M059J (cell line): ENCODE measurements at regions not wholly inside any gene's neighbourhood (a gene's known extent, or its start where the extent isn't known, plus 50 kb on each side); places are given as distances from the start of the nearest gene placed in this dataset.

Experiments
- DNase-seq: peaks from one replicate; pipeline ENCODE4 v3.0.0-alpha.2; 2012; ENCODE audit warnings: low read depth

DNA sequence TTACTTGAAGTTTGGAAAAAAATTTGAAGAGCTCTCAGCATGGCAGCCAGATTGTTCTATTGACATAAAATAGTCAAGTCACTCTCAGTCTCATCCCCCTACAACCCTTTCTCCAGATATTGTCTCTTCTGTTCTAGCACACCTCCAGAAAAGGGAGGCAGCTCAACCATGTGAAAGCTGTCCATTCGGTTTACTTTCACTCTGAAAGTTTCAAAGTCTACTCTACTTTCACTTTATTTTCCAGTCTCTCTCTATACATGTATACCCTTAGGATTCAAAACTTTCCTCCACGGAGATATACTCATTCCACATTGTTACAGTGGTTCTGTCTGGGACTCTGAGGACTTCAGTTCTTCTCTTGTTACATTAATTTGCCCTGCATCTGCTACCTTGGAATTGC is 111.0 kb upstream of the STAC start:
- DNase-seq, result no peak

DNA sequence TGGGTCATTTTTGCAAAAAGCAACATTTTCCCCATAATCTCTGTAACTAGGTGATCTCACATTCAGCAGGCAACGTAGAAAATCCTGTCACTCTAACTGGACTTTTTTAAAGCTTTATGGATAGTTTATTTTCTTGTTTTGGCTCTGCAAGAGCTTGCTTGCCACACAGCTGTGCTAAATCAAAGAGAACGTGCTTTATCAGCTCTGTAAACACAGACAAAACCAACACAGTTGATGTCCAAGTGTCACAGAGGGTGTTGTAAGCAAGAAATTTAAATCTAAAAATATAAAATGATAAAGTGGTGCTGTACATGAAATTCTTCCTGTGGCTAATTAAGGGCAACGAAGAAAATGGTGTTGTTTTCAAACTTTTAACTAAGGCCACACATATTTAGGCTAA is 97.5 kb upstream of the STAC start:
- no peak for DNase-seq

DNA sequence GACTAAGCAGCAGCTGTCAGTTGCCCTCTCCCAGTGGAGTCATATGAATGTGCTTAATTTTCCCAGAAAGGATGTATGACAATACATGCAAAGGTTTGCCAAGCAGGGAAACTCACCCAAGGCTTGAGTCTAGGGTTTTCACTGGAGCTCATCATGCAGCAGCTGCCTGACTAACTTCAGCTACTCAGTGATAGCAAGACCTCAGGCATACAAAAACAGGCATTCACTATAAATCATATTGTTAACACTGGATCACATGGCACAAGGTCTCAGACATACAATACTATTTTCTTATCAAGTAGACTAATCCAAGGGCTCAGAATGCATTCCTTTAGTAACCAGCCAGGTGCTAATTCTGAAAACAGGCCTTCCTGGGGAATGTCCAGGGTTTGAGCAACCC is 85.0 kb upstream of the STAC start:
- peak; percentile 4 for DNase-seq

DNA sequence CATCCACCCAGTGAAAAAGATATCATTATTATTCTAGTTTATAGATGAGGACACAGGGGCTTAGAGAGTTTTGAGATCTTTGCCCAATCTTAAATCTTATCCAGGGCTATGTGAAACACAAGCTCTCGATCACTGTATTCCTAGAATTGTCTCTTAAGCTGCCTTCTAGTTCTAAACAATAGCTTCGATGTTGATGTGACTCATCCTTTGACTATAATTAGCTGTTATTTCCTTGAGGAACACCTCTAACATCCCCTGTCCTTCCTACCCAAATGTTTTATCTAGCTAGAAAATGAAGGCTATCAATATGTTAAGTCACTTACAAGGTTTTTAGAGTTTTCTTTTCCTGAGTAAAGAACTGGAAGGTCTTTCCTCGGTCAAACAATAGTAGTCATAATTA is 83.1 kb upstream of the STAC start:
- DNase-seq, result peak; percentile 9

DNA sequence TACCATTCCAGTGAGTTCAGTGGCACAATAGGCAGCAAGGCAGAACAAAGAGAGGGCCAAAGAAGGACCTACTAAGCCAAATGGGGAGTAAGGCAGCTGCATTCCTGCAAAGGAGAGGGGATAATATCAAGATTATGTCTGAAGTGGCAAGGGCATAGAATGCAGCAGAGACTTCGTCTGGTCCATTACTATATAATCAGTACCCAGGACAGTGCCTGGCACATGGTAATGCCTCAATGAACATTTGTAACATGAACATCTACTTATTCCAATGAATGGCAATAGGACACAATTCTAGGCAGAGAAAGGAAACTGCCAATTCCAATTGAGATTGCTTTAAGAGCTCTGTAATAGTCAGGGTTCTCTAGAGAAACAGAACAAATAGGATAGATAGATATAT is 82.1 kb upstream of the STAC start:
- DNase-seq, result no peak

DNA sequence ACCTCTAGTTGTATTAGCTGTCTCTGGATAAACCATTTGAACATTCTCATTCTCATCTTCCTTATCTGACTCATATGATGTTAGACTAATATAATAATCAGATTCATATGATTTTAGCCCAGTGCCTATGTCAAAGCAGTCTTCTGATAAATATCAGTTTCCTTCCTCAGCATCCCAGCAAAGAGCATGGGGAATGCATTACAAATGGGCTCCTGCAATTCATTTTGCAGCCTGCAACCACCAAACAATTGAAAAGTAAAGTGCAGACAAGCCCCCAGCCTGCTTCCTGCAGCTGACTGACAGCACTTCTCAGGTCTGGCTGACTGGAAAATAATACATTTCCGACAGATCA is 78.2 kb upstream of the STAC start:
- no peak for DNase-seq

DNA sequence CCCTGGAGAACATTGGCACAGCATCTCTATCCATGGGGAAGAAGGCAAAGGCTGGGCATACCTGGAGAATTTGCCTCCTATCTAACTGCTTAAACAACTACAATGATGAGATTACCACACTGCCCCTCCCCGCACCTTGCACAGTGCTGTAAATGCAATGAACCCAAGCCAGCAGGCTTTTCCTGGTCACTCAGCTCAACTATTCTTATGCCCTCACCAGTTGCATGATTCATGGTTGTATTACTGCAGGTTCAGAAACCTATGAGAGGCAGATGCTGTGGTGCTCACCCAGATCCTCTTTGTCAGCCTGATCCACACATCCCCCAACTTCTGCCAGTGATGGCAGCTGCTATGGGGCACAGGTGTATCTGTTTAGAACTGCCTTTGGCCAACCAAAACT is 77.7 kb upstream of the STAC start:
- no peak for DNase-seq

DNA sequence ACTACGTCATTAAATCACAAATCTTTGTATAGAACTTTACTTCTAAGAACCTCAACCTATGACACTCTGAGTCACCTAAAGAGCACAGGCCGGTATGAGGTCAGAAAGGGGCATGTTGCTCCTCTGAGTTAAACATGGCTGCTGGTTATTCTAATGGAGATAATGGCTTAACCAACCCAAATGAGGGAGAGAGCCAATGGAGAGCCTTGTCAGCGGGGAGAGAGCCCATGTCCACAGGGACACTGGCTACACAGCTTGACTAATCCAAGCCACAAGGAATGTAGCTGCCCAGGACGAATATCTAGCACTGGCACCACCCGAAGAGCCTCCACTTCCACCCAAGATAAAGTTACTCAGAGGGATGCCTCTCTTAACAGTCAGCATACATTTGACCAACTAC is 77.0 kb upstream of the STAC start:
- peak; percentile 23 for DNase-seq

DNA sequence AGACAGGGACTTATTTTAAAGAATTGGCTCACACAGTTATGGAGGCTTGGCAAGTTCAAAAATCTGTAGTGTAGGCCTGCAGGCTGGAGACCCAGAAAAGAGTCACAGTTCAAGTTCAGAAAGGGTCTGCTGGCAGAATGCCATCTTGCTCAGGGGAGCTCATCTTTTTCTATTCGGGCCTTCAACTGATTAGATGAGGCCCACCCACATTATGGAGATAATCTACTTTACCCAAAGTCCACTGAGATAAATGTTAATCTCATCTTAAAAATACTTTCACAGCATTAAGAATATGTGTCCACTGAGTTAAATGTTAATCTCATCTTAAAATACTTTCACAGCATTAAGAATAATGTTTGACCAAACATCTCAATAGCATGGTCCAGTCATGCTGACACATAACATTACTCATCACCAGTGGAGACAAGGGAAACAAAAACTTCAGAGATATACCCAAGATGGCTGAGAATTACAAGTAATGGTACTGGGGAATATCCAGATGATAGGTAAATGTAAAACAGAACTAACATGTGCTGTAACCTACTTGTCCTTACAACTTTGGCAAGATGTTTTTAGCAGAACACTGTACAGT is 74.3 kb upstream of the STAC start:
- peak; percentile 60 for DNase-seq

DNA sequence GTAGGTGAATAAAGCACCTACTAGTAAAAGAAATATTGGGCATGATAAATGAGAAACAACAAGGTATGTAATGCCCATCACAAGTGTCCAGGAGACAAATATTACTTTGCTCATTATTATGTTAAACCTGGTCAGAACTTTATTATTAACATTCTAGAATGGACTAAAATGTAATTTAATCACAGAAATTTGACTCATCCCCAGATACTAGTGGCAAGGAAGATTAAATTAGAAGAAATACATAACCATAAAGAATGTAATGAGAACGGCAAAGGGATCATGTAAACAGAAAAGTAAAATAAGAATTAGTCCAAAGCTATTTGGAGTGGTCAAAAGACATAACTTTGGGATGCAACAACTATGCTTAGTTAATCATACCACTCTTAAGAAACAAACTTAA is 71.2 kb upstream of the STAC start:
- DNase-seq, result no peak

DNA sequence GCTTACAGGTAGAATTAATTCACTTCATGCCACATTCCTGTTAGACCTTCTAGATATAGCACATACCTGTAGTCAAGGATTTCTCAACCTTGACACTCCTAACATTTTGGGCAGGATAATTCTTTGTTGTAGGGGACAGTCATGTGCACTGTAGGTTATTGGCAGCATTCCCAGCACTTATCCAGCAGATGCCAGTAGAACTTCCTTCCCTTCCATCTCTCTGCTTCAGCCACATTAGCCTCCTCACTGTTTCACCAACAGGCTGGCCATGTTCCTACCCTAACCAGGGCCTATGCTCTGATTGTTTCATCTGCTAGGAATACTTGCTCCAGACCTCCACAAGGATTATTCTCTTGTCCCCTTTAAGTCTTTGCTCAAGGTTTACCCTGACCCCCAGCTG is 68.0 kb upstream of the STAC start:
- peak; percentile 39 for DNase-seq

DNA sequence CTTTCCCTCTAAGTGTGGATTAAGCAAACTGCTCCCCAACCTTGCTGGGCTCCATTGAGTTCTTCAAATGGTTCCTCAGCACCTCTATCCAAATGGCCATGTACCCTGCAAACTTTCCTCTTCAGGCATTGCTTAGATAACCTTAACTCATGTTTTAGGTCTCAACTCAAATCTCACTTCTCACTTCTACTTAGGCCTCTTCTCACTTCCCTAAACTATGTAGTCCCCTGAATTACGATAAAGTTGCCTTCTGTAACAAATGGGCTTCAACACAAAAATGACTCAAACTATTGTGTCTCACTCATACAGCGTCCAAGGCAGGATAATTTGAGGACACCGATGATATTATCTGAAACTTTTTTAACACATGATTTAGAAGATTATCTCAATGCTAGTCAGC is 62.4 kb upstream of the STAC start:
- no peak for DNase-seq

DNA sequence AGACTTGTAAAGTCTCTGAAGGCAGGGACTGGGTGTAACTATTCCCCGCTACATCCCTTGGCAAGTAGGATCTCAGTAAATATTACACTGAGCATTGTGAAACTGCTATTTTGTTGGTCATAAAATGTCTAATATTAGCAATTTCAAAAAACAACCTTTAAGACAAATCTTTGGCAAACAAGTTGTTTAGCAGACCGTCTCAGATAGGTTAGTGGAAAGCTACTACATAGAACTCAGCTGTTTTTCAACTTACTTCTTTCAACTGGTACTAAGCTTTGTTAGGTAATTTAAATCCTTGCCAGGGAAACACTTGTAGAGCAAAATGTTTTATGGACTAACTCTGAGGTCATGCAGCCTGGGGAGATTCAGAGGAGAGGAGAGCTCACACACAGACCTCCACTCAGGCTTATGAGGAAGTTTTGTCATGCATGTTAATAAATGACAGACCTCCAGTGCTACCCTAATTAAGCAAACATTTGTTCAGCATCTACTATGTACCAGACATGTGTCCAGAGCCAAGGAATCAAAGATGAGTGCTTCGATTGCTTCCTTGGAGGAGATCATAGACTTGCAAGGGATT is 61.6 kb upstream of the STAC start:
- no peak for DNase-seq

DNA sequence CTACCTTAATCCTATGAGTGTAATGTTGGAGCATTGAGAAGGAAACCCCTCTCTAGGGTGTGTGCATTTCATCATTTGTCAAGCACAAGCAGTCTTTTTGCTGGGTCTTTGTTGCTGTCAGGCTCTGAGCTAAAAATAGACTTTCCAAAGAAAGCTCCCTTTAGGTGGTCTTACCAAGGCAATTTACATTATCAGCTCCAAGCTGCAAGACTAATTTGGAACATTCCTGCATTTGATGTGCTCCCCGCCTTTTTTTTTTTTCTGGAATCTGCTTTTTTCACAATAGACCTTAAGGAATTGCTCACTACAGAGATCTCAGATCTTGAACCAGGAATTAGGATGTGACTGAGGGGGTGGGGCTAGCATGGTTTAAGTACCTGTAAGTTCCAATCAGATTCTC is 60.6 kb upstream of the STAC start:
- DNase-seq, result no peak
